H1 (cell line): ENCODE measurements at regions not wholly inside any gene's neighbourhood (a gene's known extent, or its start where the extent isn't known, plus 50 kb on each side); places are given as distances from the start of the nearest gene placed in this dataset.

Experiments used
- CTCF ChIA-PET: fragments of 300-600 bp; sonication (Branson Sonifier 250); formaldehyde crosslinking; loops from one replicate; lab custom pipeline; 2021; ENCODE audit not compliant: partially characterized antibody; lab: Charles Lee
- POLR2A ChIA-PET: fragments of 300-600 bp; sonication (Branson Sonifier 250); formaldehyde crosslinking; loops from one replicate; lab custom pipeline; 2021; ENCODE audit warnings: inconsistent platforms; ENCODE audit not compliant: partially characterized antibody; lab: Charles Lee
- DNase-seq, 2 experiments: peaks; one replicate each; pipeline versions ENCODE4 v3.0.0 to v3.0.0-alpha.2; 2010 to 2022; ENCODE audit warnings: low spot score in 2 of 2, low read depth in 1 of 2, mixed read lengths in 1 of 2
- FAIRE-seq: peaks from 2 replicates; lab custom pipeline; 2011; peaks lifted over from hg19 to GRCh38; lab: Jason Lieb, UNC
- H2AFZ ChIP-seq: 2 replicates; pipeline ENCODE4 v1.8.1; 2012; ENCODE audit warnings: low read length, inconsistent platforms
- H2AK5ac ChIP-seq: 2 replicates; pipeline ENCODE4 v1.6.1; 2013; ENCODE audit warnings: low read depth, low read length
- H2BK120ac ChIP-seq: replicated peaks from 2 replicates; pipeline ENCODE3; 2013; ENCODE audit warnings: low read depth, low read length, inconsistent platforms
- H2BK12ac ChIP-seq: 2 replicates; pipeline ENCODE4 v1.6.1; 2013; ENCODE audit warnings: low read depth, low read length
- H2BK15ac ChIP-seq: 2 replicates; pipeline ENCODE4 v1.6.1; 2013; ENCODE audit warnings: low read length
- H2BK20ac ChIP-seq: 2 replicates; pipeline ENCODE4 v1.6.1; 2013; ENCODE audit warnings: low read length
- H2BK5ac ChIP-seq: 2 replicates; pipeline ENCODE4 v1.6.1; 2013; ENCODE audit warnings: low read depth, low read length
- H3K14ac ChIP-seq: 2 replicates; pipeline ENCODE4 v1.6.1; 2013; ENCODE audit warnings: inconsistent platforms; ENCODE audit not compliant: insufficient read length
- H3K18ac ChIP-seq: 2 replicates; pipeline ENCODE4 v1.6.1; 2013; ENCODE audit warnings: low read length; ENCODE audit errors: extremely low read depth
- H3K23ac ChIP-seq: 2 replicates; pipeline ENCODE4 v1.6.1; 2013; ENCODE audit warnings: inconsistent platforms; ENCODE audit not compliant: insufficient read length
- H3K23me2 ChIP-seq: 2 replicates; pipeline ENCODE4 v1.6.1; 2013; ENCODE audit warnings: low read depth, low read length
- H3K27ac ChIP-seq: 2 replicates; pipeline ENCODE4 v1.6.1; 2011; ENCODE audit warnings: low read depth, low read length, inconsistent platforms
- H3K27me3 ChIP-seq, 4 experiments: replicated peaks in 1 of 4; 1 replicate in 1 of 4; 2 replicates in 3 of 4; pipeline versions ENCODE4 v1.6.1 to v1.8.1; 2011 to 2013; ENCODE audit warnings: low read length in 3 of 4, mild to moderate bottlenecking in 3 of 4, inconsistent platforms in 2 of 4, mixed read lengths in 2 of 4, moderate library complexity in 1 of 4; ENCODE audit not compliant: control insufficient read depth in 3 of 4, insufficient read depth in 3 of 4; ENCODE audit errors: extremely low read depth in 1 of 4
- H3K36me3 ChIP-seq, 4 experiments: 2 replicates each; pipeline versions ENCODE4 v1.6.1 to v1.8.1; 2011 to 2013; ENCODE audit warnings: mild to moderate bottlenecking in 4 of 4, low read length in 3 of 4, moderate library complexity in 2 of 4, control low read depth in 1 of 4, inconsistent platforms in 1 of 4; ENCODE audit not compliant: insufficient read depth in 4 of 4, control insufficient read depth in 2 of 4
- H3K4ac ChIP-seq: replicated peaks from 2 replicates; pipeline ENCODE3; 2013; ENCODE audit warnings: low read length, low read depth, mixed read lengths, inconsistent platforms; ENCODE audit not compliant: insufficient read length
- H3K4me1 ChIP-seq, 4 experiments: replicated peaks in 1 of 4; 1 replicate in 1 of 4; 2 replicates in 3 of 4; pipeline versions ENCODE4 v1.6.1 to v1.8.1; 2011 to 2013; ENCODE audit warnings: low read length in 3 of 4, inconsistent platforms in 2 of 4, mixed read lengths in 1 of 4; ENCODE audit not compliant: insufficient read depth in 4 of 4, control insufficient read depth in 3 of 4
- H3K4me2 ChIP-seq, 2 experiments: 2 replicates each; pipeline versions ENCODE4 v1.6.1 to v1.8.1; 2011 to 2013; ENCODE audit warnings: low read depth in 2 of 2, low read length in 2 of 2, control low read depth in 1 of 2, inconsistent platforms in 1 of 2, mild to moderate bottlenecking in 1 of 2; ENCODE audit not compliant: insufficient read depth in 1 of 2
- H3K4me3 ChIP-seq, 4 experiments: fragments of 200-600, 300-600 bp in 1 of 4; sonication (generic), shearing (Covaris generic), sonication (Bioruptor Twin) in 1 of 4; 2 replicates each; pipeline versions ENCODE4 v1.5.1 to v1.8.1; 2011 to 2016; ENCODE audit warnings: low read length in 4 of 4, low read depth in 3 of 4, control low read depth in 2 of 4, inconsistent platforms in 2 of 4, mild to moderate bottlenecking in 2 of 4, mixed read lengths in 1 of 4, moderate library complexity in 1 of 4; ENCODE audit not compliant: insufficient read depth in 2 of 4; ENCODE audit errors: extremely low read depth in 1 of 4
- H3K56ac ChIP-seq: replicated peaks from 2 replicates; pipeline ENCODE3; 2013; ENCODE audit warnings: low read depth, mild to moderate bottlenecking, mixed read lengths, low read length, inconsistent platforms; ENCODE audit not compliant: insufficient read length
- H3K79me1 ChIP-seq: 2 replicates; pipeline ENCODE4 v1.6.1; 2013; ENCODE audit warnings: low read depth, low read length, control low read depth
- H3K79me2 ChIP-seq, 2 experiments: 2 replicates each; pipeline versions ENCODE4 v1.6.1 to v1.8.1; 2012 to 2013; ENCODE audit warnings: low read length in 2 of 2, mild to moderate bottlenecking in 2 of 2, inconsistent platforms in 1 of 2; ENCODE audit not compliant: insufficient read depth in 2 of 2, control insufficient read depth in 1 of 2
- H3K9ac ChIP-seq, 4 experiments: replicated peaks in 1 of 4; 1 replicate in 1 of 4; 2 replicates in 3 of 4; pipeline versions ENCODE4 v1.6.1 to v1.8.1; 2011 to 2013; ENCODE audit warnings: low read depth in 3 of 4, low read length in 3 of 4, control low read depth in 2 of 4, mild to moderate bottlenecking in 2 of 4, moderate library complexity in 2 of 4, inconsistent platforms in 1 of 4; ENCODE audit errors: extremely low read depth in 1 of 4
- H3K9me3 ChIP-seq, 2 experiments: 2 replicates each; pipeline versions ENCODE4 v1.6.1 to v1.8.1; 2012 to 2013; ENCODE audit warnings: mild to moderate bottlenecking in 2 of 2, moderate library complexity in 2 of 2, control low read depth in 1 of 2, inconsistent platforms in 1 of 2, low read depth in 1 of 2, low read length in 1 of 2, mixed read lengths in 1 of 2; ENCODE audit not compliant: insufficient read depth in 2 of 2
- H4K20me1 ChIP-seq, 2 experiments: replicated peaks in 1 of 2; 2 replicates each; pipeline versions ENCODE3 to v1.8.1; 2011 to 2013; ENCODE audit warnings: inconsistent platforms in 2 of 2, low read length in 2 of 2, mild to moderate bottlenecking in 1 of 2; ENCODE audit not compliant: insufficient read depth in 2 of 2, control insufficient read depth in 1 of 2
- H4K5ac ChIP-seq: 2 replicates; pipeline ENCODE4 v1.6.1; 2013; ENCODE audit warnings: low read length, low read depth, mixed read lengths, inconsistent platforms; ENCODE audit not compliant: insufficient read length
- H4K8ac ChIP-seq: 2 replicates; pipeline ENCODE4 v1.8.0; 2013; ENCODE audit warnings: mild to moderate bottlenecking, moderate library complexity, low read length, inconsistent platforms; ENCODE audit not compliant: insufficient read depth; ENCODE audit errors: extremely low read depth
- H4K91ac ChIP-seq: replicated peaks from 2 replicates; pipeline ENCODE3; 2013; ENCODE audit warnings: low read length, mixed read lengths, inconsistent platforms; ENCODE audit not compliant: insufficient read length
- EP300 ChIP-seq, 2 experiments: IDR thresholded peaks; 1 replicate in 1 of 2; 2 replicates in 1 of 2; pipeline ENCODE4 v1.6.1; 2011 to 2012; ENCODE audit warnings: low read depth in 2 of 2, low read length in 2 of 2, mild to moderate bottlenecking in 2 of 2, borderline replicate concordance in 1 of 2, inconsistent platforms in 1 of 2, moderate library complexity in 1 of 2
- POU5F1 ChIP-seq: IDR thresholded peaks from 2 replicates; pipeline ENCODE4 v1.6.1; 2011; ENCODE audit warnings: low read depth, mild to moderate bottlenecking, low read length, moderate library complexity
- RAD21 ChIP-seq, 2 experiments: IDR thresholded peaks in 1 of 2; conservative IDR thresholded peaks in 1 of 2; 2 replicates each; pipeline ENCODE4 v1.6.1; 2011; ENCODE audit warnings: low read depth in 2 of 2, low read length in 2 of 2, improper control_type of control experiment in 1 of 2, inconsistent platforms in 1 of 2, mild to moderate bottlenecking in 1 of 2, moderate library complexity in 1 of 2
- SP1 ChIP-seq: IDR thresholded peaks from 2 replicates; pipeline ENCODE4 v1.6.1; 2011; ENCODE audit warnings: low read depth, low read length
- TBP ChIP-seq: IDR thresholded peaks from 2 replicates; pipeline ENCODE4 v1.6.1; 2011; ENCODE audit warnings: low read depth, low read length, improper control_type of control experiment
- USF2 ChIP-seq: IDR thresholded peaks from 2 replicates; pipeline ENCODE4 v1.6.1; 2011; ENCODE audit warnings: low read length, improper control_type of control experiment
- WGBS, 2 experiments: shearing (Covaris generic) in 1 of 2; methylation state at CpG; one replicate each; pipeline versions ENCODE4 v1.1.6 to v1.1.7; 2013 to 2015; ENCODE audit warnings: low lambda C conversion rate in 2 of 2, mixed read lengths in 2 of 2, inconsistent platforms in 1 of 2, low coverage in 1 of 2, missing lambda C conversion rate in 1 of 2; ENCODE audit not compliant: insufficient replicate concordance in 2 of 2, insufficient coverage in 1 of 2, insufficient read length in 1 of 2; ENCODE audit errors: extremely low coverage in 1 of 2, missing lambda C conversion rate in 1 of 2; 5-methylcytosine and 5-hydroxymethylcytosine counted together

GRCh38 chr2:76204048-76204447 lies 493.3 kb upstream of the GCFC2 start:
- H3K56ac ChIP-seq = no peak overlapping the region
- no peak overlapping the region for H2AK5ac ChIP-seq
- no peak for DNase-seq
- H3K9ac ChIP-seq = no peak overlapping the region
- no peak overlapping the region for H4K91ac ChIP-seq
- no peak overlapping the region for H2AFZ ChIP-seq
- no peaks in the 10 kb centered on the region for H3K27me3 ChIP-seq
- H2BK12ac ChIP-seq = no peak overlapping the region
- H3K4me3 ChIP-seq = no peak overlapping the region
- H3K23me2 ChIP-seq = no peaks in the 10 kb centered on the region
- ChIA-PET CTCF (interaction anchor here (1.1 kb wide), 1 partner anchor 11 kb away, joined by 5 read pairs; no protein-coding TSS in a partner anchor), POLR2A (no interaction called here)
- H3K4me2 ChIP-seq = no peak overlapping the region
- no peak overlapping the region for H3K23ac ChIP-seq
- no peaks in the 10 kb centered on the region for H3K9me3 ChIP-seq
- no peak overlapping the region for H2BK120ac ChIP-seq
- no peak overlapping the region for H3K4ac ChIP-seq
- 85% methylated on average over 2 of the region's 2 CpGs; no CpG with 5 or more reads in 1 of the 2 experiments for WGBS, 2 experiments
- peaks cover 0 to 3% (median 0%) of the 10 kb centered on the region in 4 experiments; a peak in 1 of 7 replicates for H3K4me1 ChIP-seq
- H3K36me3 ChIP-seq = no peaks in the 10 kb centered on the region
- H3K79me1 ChIP-seq = no peaks in the 10 kb centered on the region
- H2BK20ac ChIP-seq = no peak overlapping the region
- H2BK5ac ChIP-seq = no peak overlapping the region
- no peak overlapping the region for H3K18ac ChIP-seq
- H3K79me2 ChIP-seq = no peaks in the 10 kb centered on the region
- no peak overlapping the region for H3K14ac ChIP-seq
- FAIRE-seq = no peak
- no peak overlapping the region for H2BK15ac ChIP-seq
- H4K8ac ChIP-seq = no peak overlapping the region
- H4K5ac ChIP-seq = no peak overlapping the region
- no peak overlapping the region for H3K27ac ChIP-seq
- H4K20me1 ChIP-seq = no peaks in the 10 kb centered on the region
- TF ChIP-seq USF2 (no peak), POU5F1 (no peak), RAD21 (IDR thresholded peaks at IDR 0.05 in 1 of 2, conservative IDR thresholded peaks at IDR 0.05 in 1 of 2; ENCODE audit: low read depth in 2 of 2, low read length in 2 of 2) (no peak), EP300 (IDR thresholded peaks at IDR 0.05; ENCODE audit: borderline replicate concordance in 1 of 2, low read depth in 2 of 2, low read length in 2 of 2) (no peak), TBP (no peak), SP1 (no peak)
